IMR-90 (cell line): ENCODE measurements at regions not wholly inside any gene's neighbourhood (a gene's known extent, or its start where the extent isn't known, plus 50 kb on each side); places are given as distances from the start of the nearest gene placed in this dataset.

Source experiments
- ATAC-seq: fragments of 200-7000 bp; cut with Tn5 transposase; 2 replicates; pipeline ENCODE4 v1.9.1; 2020; ENCODE audit warnings: low read depth, mild to moderate bottlenecking, moderate library complexity
- BruUV-seq: library from RNA; stranded (reverse); fragments of 400-500 nt; replicated peaks from 2 replicates; lab custom pipeline; 2021; lab: Mats Ljungman, UMichigan
- CTCF ChIA-PET: fragments of 300-600 bp; formaldehyde crosslinking; extraction: SDS; loops from one replicate; lab custom pipeline; 2021; ENCODE audit warnings: antibody characterized with exemption; lab: Yijun Ruan, JAX
- POLR2A ChIA-PET: fragments of 300-600 bp; sonication (Branson Sonifier 250); formaldehyde crosslinking; loops from one replicate; lab custom pipeline; 2022; ENCODE audit warnings: antibody characterized with exemption; ENCODE audit not compliant: unreplicated experiment; lab: Charles Lee
- DNase-seq: peaks from one replicate; pipeline ENCODE4 v3.0.0; 2013
- H2AFZ ChIP-seq: replicated peaks from 2 replicates; pipeline ENCODE3; 2013; ENCODE audit warnings: low read length, mild to moderate bottlenecking; ENCODE audit not compliant: poor library complexity
- H2AK5ac ChIP-seq: 2 replicates; pipeline ENCODE4 v1.6.1; 2013; ENCODE audit warnings: low read depth, low read length, inconsistent platforms
- H2AK9ac ChIP-seq: replicated peaks from 2 replicates; pipeline ENCODE3; 2013; ENCODE audit warnings: mild to moderate bottlenecking, low read depth, low read length, moderate library complexity; ENCODE audit not compliant: poor library complexity
- H2BK120ac ChIP-seq: 2 replicates; pipeline ENCODE4 v1.6.1; 2013; ENCODE audit warnings: low read depth, low read length, inconsistent platforms
- H2BK15ac ChIP-seq: 3 replicates; pipeline ENCODE4 v1.6.1; 2013; ENCODE audit warnings: low read depth, low read length, inconsistent platforms
- H2BK20ac ChIP-seq: 2 replicates; pipeline ENCODE4 v1.6.1; 2013; ENCODE audit warnings: low read depth, mild to moderate bottlenecking, inconsistent platforms, low read length, moderate library complexity
- H2BK5ac ChIP-seq: 2 replicates; pipeline ENCODE4 v1.6.1; 2013; ENCODE audit warnings: mild to moderate bottlenecking, low read depth, low read length, inconsistent platforms; ENCODE audit not compliant: poor library complexity, severe bottlenecking
- H3K14ac ChIP-seq: replicated peaks from 2 replicates; pipeline ENCODE4 v1.6.1; 2013; ENCODE audit warnings: low read depth, low read length, inconsistent platforms
- H3K18ac ChIP-seq: 2 replicates; pipeline ENCODE4 v1.6.1; 2013; ENCODE audit warnings: low read depth, low read length, control low read depth
- H3K23ac ChIP-seq: 2 replicates; pipeline ENCODE4 v1.6.1; 2013; ENCODE audit warnings: low read depth, low read length, inconsistent platforms
- H3K27ac ChIP-seq: 2 replicates; pipeline ENCODE4 v1.5.1; 2013; ENCODE audit warnings: mild to moderate bottlenecking, control low read depth, low read length; ENCODE audit not compliant: insufficient read depth
- H3K27me3 ChIP-seq: 2 replicates; pipeline ENCODE4 v1.6.1; 2013; ENCODE audit warnings: low read length; ENCODE audit not compliant: control insufficient read depth, insufficient read depth
- H3K36me3 ChIP-seq: 2 replicates; pipeline ENCODE4 v1.6.1; 2013; ENCODE audit warnings: low read length, mixed read lengths; ENCODE audit not compliant: control insufficient read depth, insufficient read depth
- H3K4ac ChIP-seq: 2 replicates; pipeline ENCODE4 v1.6.1; 2013; ENCODE audit warnings: low read depth, low read length, inconsistent platforms
- H3K4me1 ChIP-seq: 2 replicates; pipeline ENCODE4 v1.6.1; 2013; ENCODE audit warnings: low read length, mixed read lengths; ENCODE audit not compliant: control insufficient read depth, insufficient read depth
- H3K4me2 ChIP-seq: 2 replicates; pipeline ENCODE4 v1.6.1; 2013; ENCODE audit warnings: low read depth, mild to moderate bottlenecking, control low read depth, low read length, moderate library complexity
- H3K4me3 ChIP-seq: 2 replicates; pipeline ENCODE4 v1.5.1; 2013; ENCODE audit warnings: low read depth, mild to moderate bottlenecking, control low read depth, low read length, moderate library complexity; ENCODE audit not compliant: insufficient read depth
- H3K56ac ChIP-seq: 2 replicates; pipeline ENCODE4 v1.6.1; 2013; ENCODE audit warnings: low read length, inconsistent platforms; ENCODE audit not compliant: insufficient read depth; ENCODE audit errors: extremely low read depth
- H3K79me1 ChIP-seq, 2 experiments: 2 replicates each; pipeline ENCODE4 v1.6.1; 2013; ENCODE audit warnings: low read length in 2 of 2, inconsistent platforms in 1 of 2, low read depth in 1 of 2
- H3K9ac ChIP-seq: 2 replicates; pipeline ENCODE4 v1.6.1; 2013; ENCODE audit warnings: low read depth, low read length, control low read depth
- H3K9me1 ChIP-seq: 2 replicates; pipeline ENCODE4 v1.6.1; 2013; ENCODE audit warnings: low read length, inconsistent platforms; ENCODE audit not compliant: insufficient read depth
- H3K9me3 ChIP-seq: 2 replicates; pipeline ENCODE4 v1.6.1; 2013; ENCODE audit warnings: low read length; ENCODE audit not compliant: control insufficient read depth, insufficient read depth
- H4K20me1 ChIP-seq: 2 replicates; pipeline ENCODE4 v1.6.1; 2013; ENCODE audit warnings: low read length, inconsistent platforms; ENCODE audit not compliant: insufficient read depth
- H4K5ac ChIP-seq: 2 replicates; pipeline ENCODE4 v1.6.1; 2013; ENCODE audit warnings: mild to moderate bottlenecking, low read depth, low read length, control low read depth
- H4K8ac ChIP-seq, 2 experiments: 2 replicates each; pipeline ENCODE4 v1.6.1; 2013; ENCODE audit warnings: low read depth in 2 of 2, low read length in 2 of 2, control low read depth in 1 of 2, inconsistent platforms in 1 of 2
- H4K91ac ChIP-seq: 2 replicates; pipeline ENCODE4 v1.6.1; 2013; ENCODE audit warnings: low read depth, low read length, inconsistent platforms; ENCODE audit not compliant: insufficient read depth
- BHLHE40 ChIP-seq: fragments of 150-350 bp; IDR thresholded peaks from 2 replicates; pipeline ENCODE4 v1.6.1; 2016; ENCODE audit warnings: mild to moderate bottlenecking, low read depth, low read length
- CEBPB ChIP-seq: IDR thresholded peaks from 2 replicates; pipeline ENCODE4 v1.6.1; 2012; ENCODE audit warnings: low read depth, low read length, improper control_type of control experiment
- CHD1 ChIP-seq: IDR thresholded peaks from 2 replicates; pipeline ENCODE4 v1.6.1; 2012; ENCODE audit warnings: low read depth, low read length, improper control_type of control experiment
- FOS ChIP-seq: fragments of 150-350 bp; IDR thresholded peaks from 2 replicates; pipeline ENCODE4 v1.6.1; 2016; ENCODE audit warnings: low read depth, low read length
- MAFK ChIP-seq: IDR thresholded peaks from 2 replicates; pipeline ENCODE4 v1.6.1; 2012; ENCODE audit warnings: low read depth, low read length, improper control_type of control experiment
- MXI1 ChIP-seq: IDR thresholded peaks from 2 replicates; pipeline ENCODE4 v1.6.1; 2012; ENCODE audit warnings: low read depth, mild to moderate bottlenecking, low read length, moderate library complexity, borderline replicate concordance
- POLR2A ChIP-seq: IDR thresholded peaks from 2 replicates; pipeline ENCODE4 v1.6.1; 2012; ENCODE audit warnings: mild to moderate bottlenecking, low read depth, low read length
- RCOR1 ChIP-seq: IDR thresholded peaks from 2 replicates; pipeline ENCODE4 v1.6.1; 2012; ENCODE audit warnings: mild to moderate bottlenecking, low read length, improper control_type of control experiment; ENCODE audit not compliant: insufficient replicate concordance
- WGBS, 2 experiments: methylation state at CpG; one replicate each; pipeline versions ENCODE4 v1.1.5 to v1.1.7; 2013; ENCODE audit warnings: missing lambda C conversion rate in 2 of 2; ENCODE audit not compliant: insufficient read length in 1 of 2; ENCODE audit errors: extremely low coverage in 2 of 2; 5-methylcytosine and 5-hydroxymethylcytosine counted together
- dilution Hi-C: fragments of 300-500 bp; cut with HindIII; formaldehyde crosslinking; loops from one replicate; pipeline ENCODE4 v1.14.3; 2018; ENCODE audit warnings: low sequenced_read_pairs; ENCODE audit not compliant: unreplicated experiment
- in situ Hi-C: fragments of 300-500 bp; cut with MboI; formaldehyde crosslinking; loops from 3 replicates; pipeline ENCODE4 v1.14.3; 2019; ENCODE audit warnings: low sequenced_read_pairs, inconsistent platforms, mixed read lengths
- intact Hi-C: fragments of 100-400 bp; cut with micrococcal nuclease; formaldehyde crosslinking; loops from 2 replicates; pipeline ENCODE4 v1.10.0; 2022

- Histone ChIP-seq H3K27me3 (no peaks in the 10 kb centered on the region), H3K4me1 (peaks cover 6% of the 10 kb centered on the region), H3K23ac (peak overlapping the region; percentile 35), H3K27ac (peak overlapping the region; percentile 63; the same call in 1 of the 2 replicates), H3K18ac (peak overlapping the region; percentile 71), H3K9ac (no peak overlapping the region), H2BK120ac (peak overlapping the region; percentile 82), H4K5ac (peak overlapping the region; percentile 24; the same call in 1 of the 2 replicates), H3K4me2 (no peak overlapping the region), H3K4ac (peak overlapping the region; percentile 74), H4K20me1 (no peaks in the 10 kb centered on the region), H3K9me1 (peaks cover 8% of the 10 kb centered on the region; the same call in 1 of the 2 replicates), H2AK5ac (peak overlapping the region; percentile 37; the same call in 1 of the 2 replicates), H2BK20ac (peak overlapping the region; percentile 68), H2AFZ (peak overlapping the region; percentile 8), H3K9me3 (no peaks in the 10 kb centered on the region), H3K79me1 (no peaks in the 10 kb centered on the region), H3K4me3 (no peak overlapping the region), H3K36me3 (no peaks in the 10 kb centered on the region), H2AK9ac (no peak overlapping the region), H3K56ac (peak overlapping the region; percentile 28; the same call in 1 of the 2 replicates), H4K8ac (peak overlapping the region in 1 of 2 experiments; percentile 62; a peak in 2 of 4 replicates), H4K91ac (peak overlapping the region; percentile 62), H2BK5ac (peak overlapping the region; percentile 74), H3K14ac (peak overlapping the region; percentile 49), H2BK15ac (no peak overlapping the region)
- peak; percentile 96 for ATAC-seq
- DNase-seq, result peak; percentile 95
- TF ChIP-seq BHLHE40 (peak; percentile 8; the same call in 1 of the 2 replicates), MAFK (0 out of 2 replicates have a peak, but pooled peaks have one; percentile 7), FOS (peak; percentile 61; the same call in 1 of the 2 replicates), RCOR1 (no peak), CEBPB (peak; percentile 93), MXI1 (no peak), CHD1 (no peak), POLR2A (no peak)
- dilution Hi-C loops (no loop called here), in situ Hi-C loops (loop anchor here (25.0 kb wide), 1 partner anchor 1127 kb away; no protein-coding TSS in a partner anchor), intact Hi-C loops (loop anchor here (5.0 kb wide), 3 partner anchors 157 to 1362 kb away; no protein-coding TSS in a partner anchor)
- WGBS, 2 experiments, result no CpG with 5 or more reads among the region's 3 CpGs
- BruUV-seq, result no TSS peak
- CTCF ChIA-PET, result no interaction called here
- POLR2A ChIA-PET, result no interaction called here
Observed at GRCh38 chr11:24238771-24239645, 257.8 kb upstream of the LUZP2 start.
